GM21526 (cell line): ENCODE measurements at regions not wholly inside any gene's neighbourhood (a gene's known extent, or its start where the extent isn't known, plus 50 kb on each side); places are given as distances from the start of the nearest gene placed in this dataset.
"Not testable (repeated sequence)": the region's sequence is repeated elsewhere in the genome, so short reads cannot be mapped to it uniquely, and the experiment has no call there.

Experiments used
- ATAC-seq: cut with Tn5 transposase; IDR thresholded peaks from one replicate; pipeline ENCODE4 v1.9.1; 2021; ENCODE audit warnings: moderate library complexity; ENCODE audit not compliant: unreplicated experiment, low FRiP score

DNA sequence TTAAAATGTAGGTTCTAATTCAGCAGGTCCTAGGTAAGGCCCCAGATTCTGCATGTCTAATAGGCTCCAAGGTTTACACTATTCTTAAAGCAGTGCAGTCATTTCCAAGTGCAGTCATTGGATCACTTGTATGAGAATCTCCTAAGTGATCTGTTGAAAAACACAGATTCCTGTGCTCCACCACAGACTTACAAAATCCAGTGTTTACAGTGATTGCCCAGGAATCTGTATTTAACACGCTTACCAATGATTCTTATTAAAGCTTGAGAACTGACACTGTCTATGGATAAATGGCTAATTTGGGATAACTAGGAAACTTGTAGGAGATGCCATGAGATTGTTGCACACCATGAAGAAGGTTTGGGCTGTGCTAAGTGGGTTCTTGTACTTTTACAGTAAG lies 104.6 kb upstream of the PLEKHG1 start:
- no peak for ATAC-seq

- no peak for ATAC-seq
These were observed 103.1 kb upstream of the PLEKHG1 start for GRCh38 chr6:150496629-150497028.

DNA sequence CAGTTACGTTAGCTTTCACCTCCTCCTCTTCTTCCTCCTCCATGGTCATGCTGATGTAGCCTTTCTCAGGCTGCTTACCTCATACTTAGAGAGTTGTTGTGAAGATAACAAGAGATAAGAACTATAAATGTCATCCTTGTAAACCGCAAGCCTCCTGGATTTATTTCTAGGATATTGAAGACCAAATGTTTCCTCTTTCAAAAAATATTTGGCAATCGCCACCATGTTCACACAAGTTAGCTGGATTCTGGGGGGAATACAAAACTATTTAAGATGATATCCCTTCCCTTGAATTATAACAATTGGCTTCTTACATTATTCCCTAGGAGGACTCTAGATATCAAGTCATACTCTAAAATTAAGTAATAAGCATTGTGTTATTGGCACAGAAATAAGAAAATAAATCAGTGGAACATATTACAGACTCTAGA lies 99.8 kb upstream of the PLEKHG1 start:
- ATAC-seq, result no peak

DNA sequence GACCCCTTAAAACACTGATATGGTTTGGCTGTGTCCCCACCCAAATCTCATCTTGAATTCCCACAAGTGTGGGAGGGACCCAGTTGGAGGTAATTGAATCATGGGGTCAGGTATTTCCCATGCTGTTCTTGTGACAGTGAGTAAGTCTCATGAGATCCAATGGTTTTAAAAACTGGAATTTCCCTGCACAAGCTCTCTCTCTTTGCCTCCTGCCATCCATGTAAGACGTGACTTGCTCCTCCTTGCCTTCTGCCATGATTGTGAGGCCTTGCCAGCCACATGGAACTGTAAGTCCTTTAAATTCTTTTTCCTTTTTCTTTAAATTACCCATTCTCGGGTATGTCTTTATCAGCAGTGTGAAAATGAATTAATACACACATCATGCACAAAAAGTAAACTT lies 99.1 kb upstream of the PLEKHG1 start:
- ATAC-seq, result not testable (repeated sequence)

- no peak for ATAC-seq
These were observed 96.6 kb upstream of the PLEKHG1 start for GRCh38 chr6:150503041-150503440.

- ATAC-seq, result no peak
These were observed 95.9 kb upstream of the PLEKHG1 start for GRCh38 chr6:150503586-150504339.

- ATAC-seq, result not testable (repeated sequence)
These were observed 92.3 kb upstream of the PLEKHG1 start for GRCh38 chr6:150507361-150507760.

DNA sequence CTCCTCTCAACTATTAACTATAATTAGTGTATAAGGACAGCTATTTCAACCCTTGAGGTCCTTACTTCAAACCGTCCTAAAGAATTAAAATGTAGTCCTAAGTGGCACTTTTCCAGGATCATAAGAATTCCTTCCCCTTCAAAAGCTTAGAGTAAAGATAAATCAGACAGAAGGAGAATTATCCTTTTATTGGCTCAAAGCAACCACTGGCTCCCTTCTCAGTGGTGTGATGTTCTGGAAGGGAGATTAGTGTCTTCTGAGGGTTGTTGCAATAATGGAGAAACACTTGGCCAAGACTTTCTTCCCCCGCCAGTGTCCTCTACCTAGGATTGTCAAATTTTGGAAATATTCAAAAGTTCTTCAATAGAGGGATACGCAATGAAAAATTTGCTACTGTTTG lies 89.1 kb upstream of the PLEKHG1 start:
- ATAC-seq, result no peak

DNA sequence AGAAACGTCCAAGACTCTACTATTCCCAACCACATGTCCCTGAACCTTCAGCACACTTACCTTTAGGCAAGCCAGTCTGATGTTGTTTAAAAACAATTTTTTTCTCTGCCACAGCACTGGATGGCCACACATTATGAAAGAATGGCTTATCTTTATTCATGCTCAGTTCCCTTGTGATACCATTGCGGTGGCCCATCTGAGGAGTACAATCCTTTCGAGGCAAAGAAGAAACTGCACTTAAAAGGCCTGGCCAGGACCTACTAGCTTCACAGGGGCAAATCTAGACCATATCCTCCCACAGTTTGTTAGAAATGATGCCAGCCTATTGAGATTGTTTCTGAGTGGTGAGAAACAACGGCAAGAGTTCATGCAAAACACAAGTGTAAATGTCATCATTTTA lies 88.4 kb upstream of the PLEKHG1 start:
- ATAC-seq, result no peak

DNA sequence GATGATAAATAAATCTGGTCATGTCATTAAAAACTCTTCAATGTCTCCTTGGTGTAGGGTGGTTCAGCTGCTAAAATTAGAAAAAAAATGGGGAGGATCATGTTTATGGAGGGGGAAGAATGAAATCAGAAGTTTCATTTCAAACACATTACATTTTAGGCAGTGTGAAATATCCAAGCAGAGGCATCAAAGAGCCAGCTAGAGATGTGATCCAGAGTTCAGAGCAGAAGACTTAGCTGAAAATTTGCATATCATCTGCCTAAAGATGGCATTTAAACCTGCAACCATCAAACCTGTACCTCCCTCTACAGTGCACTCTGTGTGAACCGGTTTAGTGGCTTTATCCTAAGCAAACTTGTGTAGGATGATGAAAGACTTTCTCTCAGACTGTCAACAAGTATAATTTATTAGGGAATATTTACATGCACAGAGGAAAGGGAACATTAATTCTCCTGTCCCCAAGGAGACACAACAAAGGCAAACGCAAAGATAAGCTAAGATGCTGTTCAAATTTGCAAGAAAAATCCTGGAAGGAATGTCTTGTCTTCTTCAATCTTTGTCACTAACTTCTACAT lies 84.8 kb upstream of the PLEKHG1 start:
- ATAC-seq, result no peak

- no peak for ATAC-seq
These were observed 83.5 kb upstream of the PLEKHG1 start for GRCh38 chr6:150516199-150516598.

- no peak for ATAC-seq
These were observed 82.5 kb upstream of the PLEKHG1 start for GRCh38 chr6:150517175-150517574.

DNA sequence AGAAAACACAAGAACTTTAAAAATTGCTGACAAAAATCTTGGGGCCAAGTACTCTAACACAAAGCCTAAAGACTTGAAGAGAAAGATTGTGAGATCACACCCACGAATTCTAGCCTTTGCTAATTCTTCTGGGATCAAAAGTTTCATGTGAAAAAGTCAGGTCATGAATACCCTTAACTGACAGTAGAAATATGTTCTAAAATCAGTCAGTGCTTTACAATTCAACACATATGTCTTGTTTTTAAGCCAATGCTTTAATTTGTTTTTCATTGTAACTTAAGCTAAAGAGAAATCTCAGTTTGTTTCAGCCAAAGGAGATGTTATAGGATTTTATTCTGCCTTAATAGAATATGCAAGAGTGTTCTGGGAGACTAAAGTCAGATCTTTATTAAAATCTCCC lies 78.2 kb upstream of the PLEKHG1 start:
- no peak for ATAC-seq

DNA sequence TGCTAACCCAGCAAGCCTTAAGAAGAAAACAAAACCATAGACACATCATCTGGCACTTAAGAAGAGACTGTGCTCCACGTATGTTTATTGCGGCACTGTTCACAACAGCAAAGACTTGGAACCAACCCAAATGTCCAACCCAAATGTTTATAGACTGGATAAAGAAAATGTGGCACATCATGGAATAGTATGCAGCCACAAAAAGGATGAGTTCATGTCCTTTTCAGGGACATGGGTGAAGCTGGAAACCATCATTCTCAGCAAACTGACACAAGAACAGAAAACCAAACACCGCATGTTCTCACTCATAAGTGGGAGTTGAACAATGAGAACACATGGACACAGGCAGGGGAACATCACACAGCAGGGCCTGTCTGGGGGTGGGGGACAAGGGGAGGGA lies 76.5 kb upstream of the PLEKHG1 start:
- ATAC-seq, result not testable (repeated sequence)

DNA sequence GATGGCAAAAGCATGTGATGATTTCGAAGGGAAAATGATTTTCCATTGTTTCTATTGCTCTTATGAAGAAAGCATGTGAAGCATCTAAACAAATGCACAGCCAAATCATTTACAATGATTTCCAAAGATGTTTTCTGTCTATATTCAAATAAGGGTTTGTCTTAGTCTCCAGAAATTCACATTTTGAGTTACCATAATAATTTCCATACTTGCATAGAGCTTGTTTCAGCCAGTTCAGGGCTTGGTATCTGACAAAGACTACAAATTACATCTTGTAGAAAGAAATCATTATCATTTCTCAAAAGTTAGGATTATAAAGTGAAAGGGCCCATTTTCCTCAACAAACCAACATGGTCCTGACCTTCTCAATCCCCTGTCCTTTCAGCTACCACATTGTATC lies 74.4 kb upstream of the PLEKHG1 start:
- ATAC-seq, result no peak

DNA sequence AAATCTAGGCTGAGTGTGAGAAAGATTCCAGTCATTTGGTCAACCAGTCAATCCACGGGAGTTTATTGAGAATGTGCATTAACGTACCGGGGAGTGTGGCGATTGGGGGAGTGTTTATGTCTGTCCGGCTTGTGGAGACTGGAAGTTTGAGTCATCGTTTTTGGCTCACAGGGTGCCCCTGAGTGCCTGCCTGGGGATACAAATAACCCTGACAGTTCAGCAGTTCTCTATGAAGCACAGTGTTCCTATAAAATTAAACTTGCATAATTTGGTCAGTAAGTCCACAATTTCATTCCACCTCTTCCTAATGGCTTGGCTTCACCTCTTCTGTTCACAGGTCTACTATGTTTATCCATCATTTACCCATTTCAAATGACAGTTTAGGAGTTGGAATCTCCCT lies 72.6 kb upstream of the PLEKHG1 start:
- no peak for ATAC-seq

DNA sequence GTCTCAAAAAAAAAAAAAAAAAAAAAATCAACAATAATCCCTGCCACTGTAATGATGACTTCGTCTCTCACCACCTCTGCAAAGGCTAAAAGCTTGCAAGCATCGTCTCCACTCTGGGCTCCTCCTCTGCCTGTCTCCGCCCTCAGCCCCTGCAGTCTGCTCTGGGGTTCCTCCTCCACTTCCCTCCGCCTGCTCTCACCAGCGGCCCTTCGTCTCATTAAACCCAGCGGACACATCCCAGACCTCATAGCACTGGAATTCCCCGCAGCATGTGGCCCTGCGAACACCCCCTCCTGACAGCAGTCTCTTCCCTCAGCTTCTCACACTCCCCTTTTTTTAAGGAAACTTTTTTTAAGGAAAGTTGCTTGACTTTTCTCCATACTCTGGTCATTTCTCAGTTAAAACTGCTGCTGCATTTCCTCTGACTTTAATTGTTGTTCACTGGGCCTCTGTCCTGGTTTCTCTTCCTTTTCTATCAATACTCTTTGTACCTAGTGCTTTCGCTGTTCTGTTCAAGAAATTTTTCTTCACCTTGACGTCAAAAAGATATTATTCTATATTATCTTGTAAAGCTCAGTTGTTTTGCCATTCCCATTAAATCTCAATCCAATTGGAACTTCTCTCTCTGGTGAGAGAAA lies 70.9 kb upstream of the PLEKHG1 start:
- no peak for ATAC-seq

GRCh38 chr6:150529646-150530045 lies 70.0 kb upstream of the PLEKHG1 start:
- no peak for ATAC-seq

GRCh38 chr6:150531957-150532356 lies 67.7 kb upstream of the PLEKHG1 start:
- ATAC-seq, result no peak

DNA sequence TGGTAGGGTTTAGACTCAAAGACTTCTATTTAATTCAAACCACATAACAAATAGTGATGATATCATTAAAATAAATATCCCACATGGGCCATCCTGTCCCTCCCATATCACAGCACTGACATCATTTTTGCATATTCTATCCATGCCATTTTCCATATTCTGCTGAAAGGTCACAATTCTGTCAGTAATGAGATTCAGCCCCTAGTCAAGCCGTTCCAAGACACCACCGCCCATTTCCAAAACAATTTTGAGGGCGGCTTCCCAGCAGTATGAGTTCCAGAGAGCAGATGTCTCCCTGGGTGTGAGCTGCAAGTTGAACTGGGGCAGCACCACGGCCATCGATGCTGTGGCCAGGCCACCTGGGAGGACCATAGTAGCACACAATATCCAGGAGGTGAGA lies 65.1 kb upstream of the PLEKHG1 start:
- ATAC-seq, result no peak

- ATAC-seq, result no peak
These were observed 64.4 kb upstream of the PLEKHG1 start for GRCh38 chr6:150535151-150535804.
